ENCODE measurements at regions not wholly inside any gene's neighbourhood (a gene's known extent, or its start where the extent isn't known, plus 50 kb on each side); places are given as distances from the start of the nearest gene placed in this dataset.

- no peaks in the 10 kb centered on the region for H3K4me1 ChIP-seq (ENCODE audit: insufficient read depth)
- H3K27me3 ChIP-seq (ENCODE audit: insufficient read depth) = no peaks in the 10 kb centered on the region
- no peaks in the 10 kb centered on the region for H4K20me1 ChIP-seq (replicated peaks; ENCODE audit: insufficient read depth)
- H3K9me2 ChIP-seq (ENCODE audit: insufficient read depth) = peaks cover 8% of the 10 kb centered on the region; the same call in 1 of the 2 replicates
- no peaks in the 10 kb centered on the region for H3K79me2 ChIP-seq (replicated peaks; ENCODE audit: insufficient read depth)
- no peak overlapping the region for H3K27ac Mint-ChIP-seq
- no peak overlapping the region for H3K4me3 Mint-ChIP-seq
- peaks cover 6% of the 10 kb centered on the region for H3K4me1 Mint-ChIP-seq
- peaks cover 5% of the 10 kb centered on the region; the same call in 1 of the 3 replicates for H3K36me3 Mint-ChIP-seq (ENCODE audit: low read depth)
- DNase-seq (ENCODE audit: low spot score) = no peak
- no peak overlapping the region for H3K4me2 ChIP-seq
- H3K4me3 ChIP-seq = no peak overlapping the region
- H3F3A ChIP-seq (replicated peaks; ENCODE audit: low read depth) = no peaks in the 10 kb centered on the region
- no peak for TF ChIP-seq CREB1 (CRISPR knock-in tag; IDR thresholded peaks at IDR 0.05; ENCODE audit: low read depth)
- no peak for TF ChIP-seq CTCF (conservative IDR thresholded peaks at IDR 0.05; ENCODE audit: low read depth in 2 of 2)
- no peak for TF ChIP-seq EZH2phosphoT487 (IDR thresholded peaks at IDR 0.05; ENCODE audit: unreplicated experiment)
- TF ChIP-seq ZNF462 (CRISPR knock-in tag; IDR thresholded peaks at IDR 0.05) = no peak
- no peak for TF ChIP-seq ETS1 (IDR thresholded peaks at IDR 0.05)
- TF ChIP-seq JUNB (IDR thresholded peaks at IDR 0.05; ENCODE audit: unreplicated experiment) = no peak
- TF ChIP-seq ZNF331 (CRISPR knock-in tag; IDR thresholded peaks at IDR 0.05; ENCODE audit: low read depth) = no peak
- no peak for TF ChIP-seq EZH2 (IDR thresholded peaks at IDR 0.05; ENCODE audit: low read depth, unreplicated experiment)
- no peak for TF ChIP-seq NANOG (IDR thresholded peaks at IDR 0.05; ENCODE audit: borderline replicate concordance)
- TF ChIP-seq STAT1 (IDR thresholded peaks at IDR 0.05; ENCODE audit: unreplicated experiment) = no peak
- no peak for TF ChIP-seq REST (IDR thresholded peaks at IDR 0.05; ENCODE audit: unreplicated experiment)
- TF ChIP-seq ZNF114 (CRISPR knock-in tag; IDR thresholded peaks at IDR 0.05) = no peak
- TF ChIP-seq POLR2AphosphoS5 (IDR thresholded peaks at IDR 0.05; ENCODE audit: low read depth) = no peak
- peaks cover 5% of the 10 kb centered on the region; the same call in 1 of the 3 replicates for H3K9me3 Mint-ChIP-seq
- ATAC-seq = no peak
- no peak overlapping the region for H3K27ac ChIP-seq (ENCODE audit: low read depth)
- H3K27me3 Mint-ChIP-seq (ENCODE audit: insufficient read depth, low read depth, poor library complexity) = no peaks in the 10 kb centered on the region
- no peak overlapping the region for H2AFZ ChIP-seq
- no peaks in the 10 kb centered on the region; the same call in 1 of the 2 replicates for H3K36me3 ChIP-seq (ENCODE audit: insufficient read depth)
Measured at GRCh38 chr2:107466241-107466640, 360.5 kb upstream of the RGPD4 start.
